Mesenchymal stem cell (in vitro differentiated cells and primary cell): ENCODE measurements at regions not wholly inside any gene's neighbourhood (a gene's known extent, or its start where the extent isn't known, plus 50 kb on each side); places are given as distances from the start of the nearest gene placed in this dataset.

Experiments
- DNase-seq: peaks from one replicate; pipeline ENCODE4 v3.0.0-alpha.2; 2013
- H2AFZ ChIP-seq: one replicate; pipeline ENCODE4 v1.6.1; 2013; ENCODE audit warnings: low read depth, mild to moderate bottlenecking, control low read depth, inconsistent platforms, low read length, moderate library complexity
- H2AK5ac ChIP-seq: 2 replicates; pipeline ENCODE4 v1.6.1; 2013; ENCODE audit warnings: low read length, moderate library complexity, mild to moderate bottlenecking, inconsistent platforms; ENCODE audit not compliant: severe bottlenecking
- H2BK120ac ChIP-seq: one replicate; pipeline ENCODE4 v1.6.1; 2013; ENCODE audit warnings: low read depth, mild to moderate bottlenecking, inconsistent platforms, low read length, moderate library complexity
- H2BK12ac ChIP-seq, 2 experiments: one replicate each; pipeline ENCODE4 v1.6.1; 2013; ENCODE audit warnings: inconsistent platforms in 2 of 2, low read length in 2 of 2, mild to moderate bottlenecking in 2 of 2, moderate library complexity in 2 of 2, control low read depth in 1 of 2
- H2BK15ac ChIP-seq: one replicate; pipeline ENCODE4 v1.6.1; 2013; ENCODE audit warnings: mild to moderate bottlenecking, low read depth, inconsistent platforms; ENCODE audit not compliant: poor library complexity, severe bottlenecking
- H2BK5ac ChIP-seq: 2 replicates; pipeline ENCODE4 v1.6.1; 2013; ENCODE audit warnings: low read depth, mild to moderate bottlenecking, low read length, control low read depth, inconsistent platforms; ENCODE audit not compliant: poor library complexity, severe bottlenecking
- H3K14ac ChIP-seq, 2 experiments: one replicate each; pipeline ENCODE4 v1.6.1; 2013; ENCODE audit warnings: inconsistent platforms in 2 of 2, low read length in 2 of 2, control low read depth in 1 of 2, mild to moderate bottlenecking in 1 of 2, moderate library complexity in 1 of 2
- H3K18ac ChIP-seq, 2 experiments: one replicate each; pipeline ENCODE4 v1.6.1; 2013; ENCODE audit warnings: inconsistent platforms in 2 of 2, low read length in 2 of 2, control low read depth in 1 of 2, low read depth in 1 of 2, mild to moderate bottlenecking in 1 of 2
- H3K23ac ChIP-seq, 2 experiments: one replicate each; pipeline ENCODE4 v1.6.1; 2013; ENCODE audit warnings: inconsistent platforms in 2 of 2, low read length in 2 of 2, mild to moderate bottlenecking in 2 of 2, moderate library complexity in 2 of 2, control low read depth in 1 of 2
- H3K27ac ChIP-seq: 2 replicates; pipeline ENCODE4 v1.5.1; 2013; ENCODE audit warnings: mild to moderate bottlenecking, moderate library complexity, low read length, control low read depth, inconsistent platforms; ENCODE audit not compliant: poor library complexity, severe bottlenecking
- H3K27me3 ChIP-seq, 2 experiments: 2 replicates each; pipeline versions ENCODE4 v1.6.1 to v1.7.0; 2013; ENCODE audit warnings: low read length in 2 of 2, mild to moderate bottlenecking in 2 of 2, moderate library complexity in 2 of 2, control low read depth in 1 of 2, inconsistent platforms in 1 of 2; ENCODE audit not compliant: control insufficient read depth in 1 of 2, insufficient read depth in 1 of 2
- H3K36me3 ChIP-seq, 2 experiments: 2 replicates each; pipeline versions ENCODE4 v1.6.1 to v1.7.0; 2013; ENCODE audit warnings: low read length in 2 of 2, control low read depth in 1 of 2, inconsistent platforms in 1 of 2, low read depth in 1 of 2, mild to moderate bottlenecking in 1 of 2; ENCODE audit not compliant: insufficient read depth in 2 of 2, control insufficient read depth in 1 of 2
- H3K4ac ChIP-seq, 2 experiments: one replicate each; pipeline ENCODE4 v1.6.1; 2013; ENCODE audit warnings: inconsistent platforms in 2 of 2, low read length in 2 of 2, mild to moderate bottlenecking in 2 of 2, moderate library complexity in 2 of 2, control low read depth in 1 of 2, low read depth in 1 of 2
- H3K4me1 ChIP-seq: 2 replicates; pipeline ENCODE4 v1.6.1; 2013; ENCODE audit warnings: low read depth, low read length, control low read depth; ENCODE audit not compliant: control insufficient read depth, insufficient read depth
- H3K4me2 ChIP-seq: 2 replicates; pipeline ENCODE4 v1.6.1; 2013; ENCODE audit warnings: low read length, mild to moderate bottlenecking, inconsistent platforms; ENCODE audit not compliant: poor library complexity, severe bottlenecking
- H3K4me3 ChIP-seq, 2 experiments: 2 replicates each; pipeline versions ENCODE4 v1.5.1 to v1.7.0; 2013; ENCODE audit warnings: low read length in 2 of 2, mild to moderate bottlenecking in 2 of 2, control low read depth in 1 of 2, low read depth in 1 of 2; ENCODE audit not compliant: insufficient read depth in 1 of 2
- H3K79me1 ChIP-seq: replicated peaks from 2 replicates; pipeline ENCODE4 v1.6.1; 2013; ENCODE audit warnings: mild to moderate bottlenecking, control low read depth, low read length, inconsistent platforms; ENCODE audit not compliant: poor library complexity, severe bottlenecking
- H3K9ac ChIP-seq: 2 replicates; pipeline ENCODE4 v1.7.0; 2013; ENCODE audit warnings: mild to moderate bottlenecking, low read length, moderate library complexity
- H3K9me3 ChIP-seq: 2 replicates; pipeline ENCODE4 v1.7.0; 2013; ENCODE audit warnings: mild to moderate bottlenecking, low read length; ENCODE audit not compliant: control insufficient read depth
- H4K8ac ChIP-seq: one replicate; pipeline ENCODE4 v1.6.1; 2013; ENCODE audit warnings: inconsistent platforms, mild to moderate bottlenecking, low read length, moderate library complexity
- H4K91ac ChIP-seq: one replicate; pipeline ENCODE4 v1.6.1; 2013; ENCODE audit warnings: mild to moderate bottlenecking, low read length, inconsistent platforms
- WGBS: methylation state at CpG from one replicate; pipeline ENCODE4 v1.1.7; 2013; ENCODE audit warnings: mixed read lengths; 5-methylcytosine and 5-hydroxymethylcytosine counted together

DNA sequence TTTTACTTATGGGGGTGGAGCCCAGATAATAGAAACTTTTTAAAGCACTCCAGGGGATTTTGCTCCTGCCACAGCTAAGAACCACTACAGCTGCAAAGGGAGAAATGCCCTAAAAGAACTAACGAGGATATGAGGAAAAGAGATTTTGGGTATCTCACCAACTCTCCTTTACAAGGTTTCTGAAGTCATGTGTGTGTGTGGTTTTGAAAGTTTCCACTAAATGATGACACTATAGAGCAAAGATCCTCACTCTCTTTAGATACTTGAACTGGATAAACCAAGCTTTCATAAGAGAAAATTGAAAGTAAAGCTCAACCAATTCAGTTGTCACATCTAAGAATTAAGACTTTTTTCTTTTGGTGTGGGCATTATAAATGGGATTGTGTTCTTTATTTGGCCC, 455.3 kb upstream of the ALCAM start:
- no CpG with 5 or more reads among the region's 1 CpG for WGBS
- H4K91ac ChIP-seq = no peak overlapping the region
- DNase-seq = peak; percentile 49
- no peaks in the 10 kb centered on the region for H3K27me3 ChIP-seq
- H3K4ac ChIP-seq = no peak overlapping the region
- no peak overlapping the region for H4K8ac ChIP-seq
- no peak overlapping the region for H2BK12ac ChIP-seq
- no peaks in the 10 kb centered on the region for H3K79me1 ChIP-seq
- H3K4me3 ChIP-seq = peak overlapping the region in 1 of 2 experiments; percentile 6
- H3K23ac ChIP-seq = no peak overlapping the region
- no peak overlapping the region for H3K27ac ChIP-seq
- no peak overlapping the region for H2BK5ac ChIP-seq
- no peak overlapping the region for H2BK15ac ChIP-seq
- H3K36me3 ChIP-seq = no peaks in the 10 kb centered on the region
- H3K9me3 ChIP-seq = peaks cover 3% of the 10 kb centered on the region
- no peak overlapping the region for H2AFZ ChIP-seq
- no peak overlapping the region for H3K14ac ChIP-seq
- no peak overlapping the region for H2BK120ac ChIP-seq
- no peak overlapping the region for H2AK5ac ChIP-seq
- H3K4me2 ChIP-seq = no peak overlapping the region
- H3K9ac ChIP-seq = peak overlapping the region; percentile 59
- peak overlapping the region in 1 of 2 experiments; percentile 33 for H3K18ac ChIP-seq
- H3K4me1 ChIP-seq = peaks cover 2% of the 10 kb centered on the region

DNA sequence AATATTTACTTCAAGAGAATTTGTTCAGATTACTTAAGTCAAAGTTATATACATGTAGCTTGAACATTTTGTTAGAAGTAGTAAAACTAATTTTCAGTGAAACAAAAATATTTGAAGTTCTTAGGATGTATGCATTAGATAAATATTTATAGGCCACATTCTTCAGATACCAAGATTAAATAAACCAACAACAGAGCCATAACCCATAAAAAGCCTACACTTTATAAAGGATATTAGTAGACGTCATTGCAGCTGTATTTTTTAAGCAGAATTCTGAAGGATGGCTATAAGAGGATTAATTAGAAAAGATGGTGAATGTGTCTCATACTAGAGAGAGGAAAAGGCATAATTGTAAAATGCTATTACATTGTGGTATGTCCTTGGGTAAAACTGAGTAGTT, 449.7 kb upstream of the ALCAM start:
- no peak overlapping the region for H4K91ac ChIP-seq
- no peak overlapping the region for H2BK15ac ChIP-seq
- H4K8ac ChIP-seq = no peak overlapping the region
- no peak overlapping the region for H2AK5ac ChIP-seq
- no peak overlapping the region for H3K23ac ChIP-seq
- no peak overlapping the region for H2BK12ac ChIP-seq
- no peak overlapping the region for H2AFZ ChIP-seq
- WGBS = 6% methylated on average over 1 of the region's 1 CpG
- DNase-seq = peak; percentile 12
- H3K4me3 ChIP-seq = no peak overlapping the region
- no peak overlapping the region for H3K4me2 ChIP-seq
- no peak overlapping the region for H3K27ac ChIP-seq
- no peak overlapping the region for H3K4ac ChIP-seq
- H3K4me1 ChIP-seq = no peaks in the 10 kb centered on the region
- H2BK120ac ChIP-seq = no peak overlapping the region
- no peak overlapping the region for H2BK5ac ChIP-seq
- no peak overlapping the region for H3K18ac ChIP-seq
- H3K9ac ChIP-seq = no peak overlapping the region
- no peak overlapping the region for H3K14ac ChIP-seq
- no peaks in the 10 kb centered on the region for H3K79me1 ChIP-seq
- no peaks in the 10 kb centered on the region for H3K9me3 ChIP-seq
- H3K27me3 ChIP-seq = no peaks in the 10 kb centered on the region
- H3K36me3 ChIP-seq = no peaks in the 10 kb centered on the region

DNA sequence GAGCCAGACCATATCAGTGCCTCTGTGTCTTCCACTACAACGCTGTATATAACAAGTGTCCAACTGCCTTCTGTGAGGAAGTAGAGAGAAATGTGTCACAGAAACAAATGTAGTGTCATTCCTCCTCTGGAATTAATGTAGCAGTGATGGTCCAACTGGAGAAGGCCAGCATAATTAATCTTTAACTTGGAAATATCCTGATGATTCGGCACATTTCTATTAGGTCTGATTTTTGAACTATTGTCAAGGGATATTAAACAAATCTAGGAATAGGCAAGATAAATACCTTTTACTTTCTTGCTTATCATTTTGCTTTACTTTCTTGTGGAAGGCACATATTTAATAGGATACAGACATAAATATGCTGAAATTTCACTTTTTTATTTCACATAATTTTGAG, 446.2 kb upstream of the ALCAM start:
- Histone ChIP-seq H2AK5ac (no peak overlapping the region), H3K4ac (no peak overlapping the region), H2AFZ (no peak overlapping the region)

DNA sequence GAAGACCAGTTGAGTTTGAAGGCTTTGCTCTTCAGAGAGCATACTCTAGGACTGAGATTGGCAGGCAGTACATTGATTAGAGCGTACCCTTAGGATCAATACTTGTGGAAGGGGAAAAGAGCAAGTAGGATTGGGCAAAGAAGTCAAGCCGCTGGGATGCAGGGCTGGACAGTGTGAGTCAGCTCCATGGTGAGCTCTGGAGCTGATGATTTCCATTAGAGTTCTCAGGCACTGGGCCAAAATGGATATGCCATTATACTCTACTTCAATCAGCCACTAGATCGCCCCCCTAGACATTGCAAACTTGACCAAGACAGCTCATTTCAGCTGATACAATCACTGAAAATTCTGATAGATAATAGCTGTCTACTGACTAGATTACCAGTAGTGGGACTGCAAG, 432.7 kb upstream of the ALCAM start:
- H3K9ac ChIP-seq = no peak overlapping the region
- no peak overlapping the region for H2AK5ac ChIP-seq
- no peak overlapping the region for H2BK15ac ChIP-seq
- no peak overlapping the region for H3K23ac ChIP-seq
- no peak overlapping the region for H2BK12ac ChIP-seq
- H3K9me3 ChIP-seq = no peaks in the 10 kb centered on the region
- H4K91ac ChIP-seq = no peak overlapping the region
- H3K27me3 ChIP-seq = no peaks in the 10 kb centered on the region
- H2AFZ ChIP-seq = no peak overlapping the region
- 93% methylated on average over 3 of the region's 3 CpGs for WGBS
- no peak overlapping the region for H3K18ac ChIP-seq
- no peak overlapping the region for H3K4me3 ChIP-seq
- H3K4ac ChIP-seq = no peak overlapping the region
- no peaks in the 10 kb centered on the region for H3K79me1 ChIP-seq
- no peak overlapping the region for H2BK120ac ChIP-seq
- H3K27ac ChIP-seq = no peak overlapping the region
- H3K14ac ChIP-seq = no peak overlapping the region
- no peak for DNase-seq
- H2BK5ac ChIP-seq = no peak overlapping the region
- H4K8ac ChIP-seq = no peak overlapping the region
- H3K36me3 ChIP-seq = no peaks in the 10 kb centered on the region
- no peak overlapping the region for H3K4me2 ChIP-seq
- H3K4me1 ChIP-seq = no peaks in the 10 kb centered on the region

More for the DNA sequence above, 446.2 kb upstream of the ALCAM start:
- no peak overlapping the region for H2BK15ac ChIP-seq
- H3K4me3 ChIP-seq = no peak overlapping the region
- H3K4me1 ChIP-seq = no peaks in the 10 kb centered on the region
- H3K18ac ChIP-seq = no peak overlapping the region
- no peak overlapping the region for H2BK120ac ChIP-seq
- H3K14ac ChIP-seq = no peak overlapping the region
- WGBS = 60% methylated on average over 1 of the region's 2 CpGs
- H3K36me3 ChIP-seq = no peaks in the 10 kb centered on the region
- no peak for DNase-seq
- H4K8ac ChIP-seq = no peak overlapping the region
- no peak overlapping the region for H2BK5ac ChIP-seq
- H4K91ac ChIP-seq = no peak overlapping the region
- no peaks in the 10 kb centered on the region for H3K27me3 ChIP-seq
- no peak overlapping the region for H3K4me2 ChIP-seq
- no peaks in the 10 kb centered on the region for H3K79me1 ChIP-seq
- no peak overlapping the region for H3K9ac ChIP-seq
- no peaks in the 10 kb centered on the region for H3K9me3 ChIP-seq
- H3K23ac ChIP-seq = no peak overlapping the region
- no peak overlapping the region for H2BK12ac ChIP-seq
- H3K27ac ChIP-seq = no peak overlapping the region
